Lung (tissue), 11 donors: ENCODE measurements at regions not wholly inside any gene's neighbourhood (a gene's known extent, or its start where the extent isn't known, plus 50 kb on each side); places are given as distances from the start of the nearest gene placed in this dataset.

Source experiments
- ATAC-seq: fragments of 200-7000 bp; cut with Tn5 transposase; one replicate; pipeline ENCODE4 v1.9.1; 2020; ENCODE audit warnings: moderate number of reproducible peaks; ENCODE audit not compliant: insufficient read depth, low FRiP score
- DNase-seq, 3 donors: peaks; one replicate each; pipeline ENCODE4 v3.0.0-alpha.2; 2013 to 2017
- H3K27ac ChIP-seq, 2 donors: one replicate each; pipeline ENCODE4 v1.5.1; 2013; ENCODE audit warnings: mild to moderate bottlenecking in 2 of 2, moderate library complexity in 2 of 2, control low read depth in 1 of 2, inconsistent platforms in 1 of 2, low read depth in 1 of 2, low read length in 1 of 2
- H3K27me3 ChIP-seq, 3 donors: one replicate each; pipeline ENCODE4 v1.5.1; 2013; ENCODE audit warnings: low read length in 2 of 3; ENCODE audit not compliant: control insufficient read depth in 3 of 3, insufficient read depth in 3 of 3
- H3K36me3 ChIP-seq, 4 donors: one replicate each; pipeline ENCODE4 v1.5.1; 2013; ENCODE audit warnings: low read length in 4 of 4, mild to moderate bottlenecking in 1 of 4, moderate library complexity in 1 of 4; ENCODE audit not compliant: control insufficient read depth in 4 of 4, insufficient read depth in 4 of 4
- H3K4me1 ChIP-seq, 5 donors: one replicate each; pipeline ENCODE4 v1.5.1; 2013; ENCODE audit warnings: low read length in 5 of 5, mild to moderate bottlenecking in 2 of 5, moderate library complexity in 1 of 5; ENCODE audit not compliant: control insufficient read depth in 5 of 5, insufficient read depth in 5 of 5
- H3K4me3 ChIP-seq: one replicate; pipeline ENCODE4 v1.5.1; 2013; ENCODE audit warnings: mild to moderate bottlenecking, control low read depth, moderate library complexity
- H3K9ac ChIP-seq, 2 donors: one replicate each; pipeline ENCODE4 v1.5.1; 2013; ENCODE audit warnings: low read length in 2 of 2, control low read depth in 1 of 2; ENCODE audit not compliant: insufficient read depth in 1 of 2
- H3K9me3 ChIP-seq, 4 donors: one replicate each; pipeline ENCODE4 v1.5.1; 2013; ENCODE audit warnings: low read length in 3 of 4, mild to moderate bottlenecking in 1 of 4, moderate library complexity in 1 of 4; ENCODE audit not compliant: control insufficient read depth in 4 of 4, insufficient read depth in 3 of 4
- CTCF ChIP-seq: IDR thresholded peaks from 2 replicates; pipeline ENCODE4 v1.5.1; 2012; ENCODE audit warnings: mild to moderate bottlenecking; ENCODE audit errors: control extremely low read depth, extremely low read depth
- WGBS, 2 donors: extraction: QIAGEN DNeasy Blood & Tissue Kit; methylation state at CpG; one replicate each; pipeline ENCODE4 v1.1.7; 2013; 5-methylcytosine and 5-hydroxymethylcytosine counted together
- donor health status: control.
- donor health status: control.
- donor health status: Bipolar disorder and iron deficiency.
- donor health status: healthy.
- donor health status: DM: yes; HTN: yes; CAD: no.

GRCh38 chr1:222971146-222971545 is 156.3 kb downstream of the DISP1 start:
- DNase-seq (no peak), ATAC-seq (no peak)
- H3K9ac ChIP-seq: no peak overlapping the region
- 81 to 95% methylated on average over 2 of the region's 2 CpGs for WGBS, 2 donors
- no peaks in the 10 kb centered on the region for H3K27me3 ChIP-seq
- H3K9me3 ChIP-seq: no peaks in the 10 kb centered on the region
- no peak for TF ChIP-seq CTCF
- no peaks in the 10 kb centered on the region for H3K36me3 ChIP-seq
- H3K27ac ChIP-seq: no peak overlapping the region
- H3K4me1 ChIP-seq: peaks cover 0 to 10% (median 2%) of the 10 kb centered on the region in 5 donors
- no peak overlapping the region for H3K4me3 ChIP-seq

GRCh38 chr1:222973561-222973960 is 158.7 kb downstream of the DISP1 start:
- Histone ChIP-seq H3K9ac (no peak overlapping the region), H3K36me3 (no peaks in the 10 kb centered on the region), H3K27me3 (no peaks in the 10 kb centered on the region), H3K4me1 (peaks cover 0 to 15% (median 2%) of the 10 kb centered on the region in 5 donors), H3K4me3 (no peak overlapping the region), H3K9me3 (no peaks in the 10 kb centered on the region), H3K27ac (no peak overlapping the region)
- no peak for DNase-seq
- WGBS, 2 donors: 90 to 93% methylated on average over 2 of the region's 2 CpGs
- TF ChIP-seq CTCF: no peak
- ATAC-seq: no peak

- Histone ChIP-seq H3K27me3 (no peaks in the 10 kb centered on the region), H3K4me1 (peaks cover 0 to 15% (median 3%) of the 10 kb centered on the region in 5 donors), H3K4me3 (no peak overlapping the region), H3K9me3 (no peaks in the 10 kb centered on the region), H3K36me3 (no peaks in the 10 kb centered on the region), H3K27ac (no peak overlapping the region), H3K9ac (no peak overlapping the region)
- no peak for TF ChIP-seq CTCF
- 70 to 73% methylated on average over 3 of the region's 3 CpGs for WGBS, 2 donors
- ATAC-seq (no peak), DNase-seq (no peak)
Measured at GRCh38 chr1:222974496-222974895, 159.7 kb downstream of the DISP1 start.

- Histone ChIP-seq H3K9me3 (no peaks in the 10 kb centered on the region), H3K4me1 (peaks cover 0 to 15% (median 3%) of the 10 kb centered on the region in 5 donors), H3K4me3 (no peak overlapping the region), H3K27ac (no peak overlapping the region), H3K9ac (no peak overlapping the region), H3K36me3 (no peaks in the 10 kb centered on the region), H3K27me3 (no peaks in the 10 kb centered on the region)
- WGBS, 2 donors: 67 to 81% methylated on average over 6 of the region's 6 CpGs
- ATAC-seq: peak; percentile 19
- no peak for TF ChIP-seq CTCF
- peak; percentile 24 to 67 (median 56) for DNase-seq
Measured at GRCh38 chr1:222975472-222976122, 160.8 kb downstream of the DISP1 start.
